Glomerular visceral epithelial cell (primary cell): ENCODE measurements at regions not wholly inside any gene's neighbourhood (a gene's known extent, or its start where the extent isn't known, plus 50 kb on each side); places are given as distances from the start of the nearest gene placed in this dataset.

Source experiments
- DNase-seq: peaks from one replicate; pipeline ENCODE4 v3.0.0-alpha.2; 2016; ENCODE audit errors: extremely low spot score

DNA sequence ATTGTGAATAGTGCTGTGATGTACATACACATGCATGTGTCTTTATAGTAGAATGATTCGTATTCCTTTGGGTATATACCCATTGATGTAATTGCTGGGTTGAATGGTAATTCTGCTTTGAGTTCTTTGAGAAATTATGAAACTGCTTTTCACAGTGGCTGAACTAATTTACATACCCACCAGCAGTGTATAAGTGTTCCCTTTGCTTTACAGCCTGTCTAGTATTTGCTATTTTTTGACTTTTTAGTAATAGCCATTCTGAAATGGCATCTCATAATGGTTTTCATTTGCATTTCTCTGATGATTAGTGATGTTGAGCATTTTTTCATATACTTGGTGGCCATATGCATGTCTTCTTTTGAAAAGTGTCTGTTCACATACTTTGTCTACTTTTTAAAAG lies 54.5 kb upstream of the FAM78B start:
- no peak for DNase-seq

DNA sequence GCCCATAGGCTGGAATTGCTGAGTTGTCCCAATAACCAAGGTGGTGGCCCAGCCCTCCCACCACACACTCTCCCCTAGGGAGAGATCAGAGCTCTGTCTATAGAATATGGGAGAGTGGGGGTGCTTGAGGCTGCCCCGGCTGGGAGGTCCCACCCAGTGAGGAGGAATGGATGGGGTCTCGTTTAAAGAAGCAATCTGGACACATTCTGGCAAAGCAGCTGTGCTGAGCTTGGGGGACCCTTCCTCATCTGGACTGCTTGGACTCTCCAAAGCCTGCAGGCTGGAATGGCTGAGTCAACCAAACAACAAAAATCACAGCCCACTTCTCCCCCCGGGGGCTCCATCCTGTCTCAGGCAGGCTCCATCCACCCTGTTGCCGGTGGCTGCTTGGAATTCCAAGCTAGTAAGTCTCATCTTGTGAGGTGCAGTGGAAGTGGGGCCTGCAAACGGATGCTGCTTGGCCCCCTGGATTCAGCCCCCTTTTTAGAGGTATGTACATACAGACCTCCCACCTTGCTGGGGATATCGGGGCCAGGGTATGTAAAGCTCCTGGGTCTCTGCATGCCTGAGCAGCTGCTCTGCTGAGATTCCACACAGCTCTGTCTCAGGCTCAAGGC lies 67.1 kb upstream of the FAM78B start:
- DNase-seq, result no peak

DNA sequence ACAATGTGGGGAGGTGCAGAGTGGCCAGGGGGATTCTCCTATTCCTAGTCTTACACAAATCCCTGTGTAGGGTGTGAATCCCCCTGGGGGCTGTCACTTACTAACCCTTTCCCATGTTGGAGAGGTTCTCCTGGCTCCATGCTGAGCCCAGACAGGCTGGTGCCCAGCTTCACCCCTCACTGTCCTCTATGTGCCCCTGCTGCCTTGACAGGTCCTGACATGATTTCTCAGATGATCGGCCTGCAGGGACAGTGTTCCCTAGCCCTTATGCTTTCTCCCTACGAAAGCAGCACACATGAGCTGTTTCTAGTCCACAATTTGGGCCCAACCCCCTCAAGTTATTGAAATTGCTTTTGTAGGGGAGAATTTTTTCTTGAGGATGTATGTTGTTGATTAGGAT lies 68.9 kb upstream of the FAM78B start:
- no peak for DNase-seq

- no peak for DNase-seq
Observed at GRCh38 chr1:166237675-166238074, 70.9 kb upstream of the FAM78B start.

DNA sequence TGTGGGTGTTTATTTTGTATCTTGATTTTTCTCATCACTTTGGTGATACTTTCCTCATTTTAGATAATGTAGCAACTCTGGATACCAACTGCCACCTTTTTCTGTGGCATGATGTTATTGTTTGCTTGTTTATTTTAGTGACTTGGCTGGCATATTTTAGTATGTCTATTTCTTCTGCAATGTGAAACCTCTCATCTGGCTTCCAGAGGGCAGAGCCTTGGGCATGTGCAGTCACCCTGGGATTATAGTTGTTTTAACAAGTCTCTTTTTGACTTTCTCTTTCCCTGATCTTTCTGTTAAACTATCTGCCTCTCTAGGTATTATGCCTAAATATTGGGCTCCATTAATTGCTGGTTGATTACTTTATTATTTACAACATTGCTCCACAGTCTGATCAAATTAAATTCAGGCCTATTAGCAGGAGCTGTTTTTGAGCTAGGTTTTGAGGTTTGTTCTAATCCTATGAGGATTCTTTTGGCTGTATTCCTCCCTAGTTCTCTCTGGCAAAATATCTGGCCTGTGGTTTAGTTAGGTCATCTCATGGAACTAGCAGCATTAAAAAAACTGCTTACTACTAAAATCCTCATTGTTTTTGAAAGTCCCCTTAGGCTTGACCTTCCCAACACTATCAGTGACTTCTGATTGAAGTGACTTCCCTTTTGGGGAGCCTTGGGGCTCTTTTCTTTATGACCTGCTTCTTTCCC lies 86.4 kb upstream of the FAM78B start:
- DNase-seq, result no peak

DNA sequence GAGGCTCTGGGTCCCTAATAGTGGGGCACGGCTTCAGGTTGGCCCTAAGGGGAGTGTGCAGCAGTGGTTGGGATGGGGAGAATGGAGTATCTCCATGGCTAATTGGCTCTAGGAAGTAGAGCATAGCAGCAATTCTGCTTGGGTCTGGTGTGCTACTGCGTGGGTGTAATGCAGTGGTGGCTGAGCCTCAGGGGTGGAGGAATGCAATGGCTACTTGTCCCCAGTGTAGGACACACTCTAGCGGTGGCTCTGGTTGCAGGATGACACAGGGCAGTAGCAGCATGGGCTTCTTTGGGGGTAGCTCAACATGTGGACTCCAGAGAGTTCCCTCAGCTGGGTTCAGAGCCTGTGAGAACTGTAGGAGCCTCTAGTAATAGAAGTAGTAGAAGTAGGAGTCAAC lies 91.2 kb upstream of the FAM78B start:
- DNase-seq, result no peak

DNA sequence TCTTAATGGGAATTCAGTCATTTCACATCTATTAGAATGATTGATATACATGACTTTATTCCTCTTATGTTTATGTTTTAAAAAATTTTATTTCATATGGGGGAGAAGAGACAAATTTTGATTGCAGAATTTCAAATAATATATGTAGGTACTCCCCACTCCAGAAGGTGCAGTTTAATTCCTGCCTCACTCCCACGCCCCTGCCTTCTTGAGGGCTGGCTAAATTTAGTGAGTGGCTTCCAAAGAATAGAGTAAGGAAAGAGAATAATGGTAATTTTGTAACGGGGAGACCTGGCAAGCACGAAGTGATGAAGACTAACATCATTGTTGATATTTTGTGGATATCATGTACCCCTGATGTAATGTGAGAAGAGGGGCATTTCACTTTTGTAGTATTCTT lies 94.7 kb upstream of the FAM78B start:
- DNase-seq, result no peak

- DNase-seq, result no peak
Observed at GRCh38 chr1:166270476-166271150, 103.8 kb upstream of the FAM78B start.

DNA sequence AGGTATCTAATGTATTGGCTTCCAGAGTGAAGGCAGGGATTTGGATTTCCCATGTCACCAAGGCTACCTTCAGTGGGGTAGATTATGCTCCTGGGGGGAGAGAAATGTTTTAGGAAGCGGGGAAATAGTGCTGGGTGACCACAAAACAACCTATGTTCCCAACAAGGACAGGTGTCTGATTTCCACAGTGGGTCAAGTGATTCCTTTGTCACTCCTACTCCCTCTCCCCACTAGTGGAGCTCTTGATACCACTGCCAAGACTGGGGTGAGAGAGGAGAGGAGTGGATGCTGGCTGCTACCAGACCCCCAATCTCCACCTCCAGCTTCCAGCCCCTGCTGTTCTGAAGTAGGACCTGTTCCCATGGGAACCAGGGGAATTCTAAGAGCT lies 104.3 kb upstream of the FAM78B start:
- DNase-seq, result no peak

DNA sequence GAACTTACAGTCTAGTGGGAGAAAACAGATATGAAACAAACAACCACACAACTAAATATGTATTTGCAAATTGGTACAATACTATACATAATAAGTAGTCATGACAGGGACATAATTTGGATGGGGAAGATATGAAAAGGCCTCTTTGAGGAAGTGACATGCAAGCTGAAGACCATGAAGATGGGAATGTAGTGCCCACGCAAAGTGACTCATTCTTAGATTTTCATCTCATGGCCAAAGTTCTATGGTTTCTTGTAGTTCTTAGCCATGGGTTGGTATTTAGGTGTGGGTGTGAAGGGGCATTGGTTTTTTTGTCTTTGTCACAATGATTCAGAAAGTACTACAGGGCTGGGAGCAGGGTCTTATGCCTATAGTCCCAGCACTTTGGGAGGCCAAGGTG lies 105.4 kb upstream of the FAM78B start:
- no peak for DNase-seq

GRCh38 chr1:166272851-166273250 lies 106.0 kb upstream of the FAM78B start:
- no peak for DNase-seq

GRCh38 chr1:166273618-166274017 lies 106.8 kb upstream of the FAM78B start:
- no peak for DNase-seq

- DNase-seq, result no peak
Observed at GRCh38 chr1:166282391-166283137, 115.8 kb upstream of the FAM78B start.

DNA sequence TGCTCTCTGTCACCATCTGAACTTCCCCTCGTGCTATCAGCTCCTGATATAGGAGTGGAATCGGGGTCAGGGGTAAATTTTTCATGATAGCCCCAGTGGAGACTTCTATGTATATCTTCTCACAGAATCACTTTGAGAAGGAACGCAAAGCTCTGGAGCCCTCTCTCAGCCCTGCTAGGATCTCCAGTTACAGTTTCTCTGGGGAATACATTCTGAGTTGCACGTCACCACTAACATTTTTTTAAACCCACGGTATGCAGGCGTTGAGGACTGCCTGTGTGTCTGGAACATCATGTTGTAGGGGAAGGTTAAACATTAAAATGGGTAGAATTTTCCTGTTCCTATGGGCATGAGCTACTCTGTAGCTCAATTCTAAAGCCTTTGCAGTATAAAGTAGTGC lies 116.4 kb upstream of the FAM78B start:
- DNase-seq, result no peak

GRCh38 chr1:166283600-166283999 lies 116.8 kb upstream of the FAM78B start:
- no peak for DNase-seq

DNA sequence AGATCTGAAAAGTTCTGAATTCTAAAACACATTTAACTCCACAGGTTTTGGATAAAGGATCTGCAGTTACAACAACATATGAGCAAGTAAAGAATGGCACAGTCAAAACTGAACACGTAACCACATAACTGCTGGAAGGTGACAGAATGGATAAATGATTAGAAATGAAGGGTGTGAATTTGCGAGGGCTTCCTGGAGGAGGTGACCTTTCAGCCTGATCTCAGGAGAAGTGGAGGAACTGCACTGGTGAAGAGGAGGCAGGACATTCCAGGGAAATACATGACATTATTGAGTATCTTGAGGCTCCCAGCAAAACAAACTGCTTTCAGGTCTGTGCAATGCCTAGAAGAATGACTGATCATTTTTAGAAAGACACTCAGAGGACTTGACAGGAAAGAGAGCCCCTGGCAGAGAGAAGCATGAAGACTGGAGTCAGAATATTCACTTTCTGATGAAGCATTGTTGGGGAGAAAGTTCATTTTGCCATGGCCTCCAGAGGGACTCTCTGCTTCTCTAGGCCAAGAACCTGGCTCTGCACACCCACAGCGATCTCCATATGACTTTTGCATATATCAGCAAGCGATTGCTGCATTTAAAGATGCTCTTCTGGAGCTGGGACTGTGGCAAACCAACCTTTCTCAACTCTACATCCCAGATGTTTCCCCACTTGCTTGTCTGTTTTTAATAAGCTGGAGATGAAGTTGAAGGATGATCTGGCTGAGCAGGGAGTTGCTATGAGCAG lies 122.7 kb upstream of the FAM78B start:
- no peak for DNase-seq

- DNase-seq, result no peak
Observed at GRCh38 chr1:166295656-166296055, 128.9 kb upstream of the FAM78B start.

DNA sequence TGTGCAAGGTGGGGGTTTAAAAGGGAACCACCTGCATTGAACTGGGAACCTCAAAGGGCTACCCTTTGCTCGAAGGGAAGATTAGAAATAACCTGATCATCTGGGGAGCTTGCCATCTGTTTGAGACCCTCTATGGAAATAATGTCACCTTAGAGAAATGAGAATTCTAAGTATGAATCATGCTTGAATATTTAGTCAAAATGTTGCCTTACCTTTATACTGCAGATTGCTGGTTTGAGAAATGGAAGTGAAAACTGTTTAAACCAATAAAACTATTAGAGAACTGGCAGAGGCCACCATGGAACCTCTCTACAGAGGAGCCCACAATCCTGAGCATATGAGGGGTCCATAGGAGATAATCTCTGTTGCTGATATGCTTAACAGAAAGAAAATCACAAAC lies 131.2 kb upstream of the FAM78B start:
- DNase-seq, result no peak

GRCh38 chr1:166300767-166301166 lies 134.0 kb upstream of the FAM78B start:
- no peak for DNase-seq

DNA sequence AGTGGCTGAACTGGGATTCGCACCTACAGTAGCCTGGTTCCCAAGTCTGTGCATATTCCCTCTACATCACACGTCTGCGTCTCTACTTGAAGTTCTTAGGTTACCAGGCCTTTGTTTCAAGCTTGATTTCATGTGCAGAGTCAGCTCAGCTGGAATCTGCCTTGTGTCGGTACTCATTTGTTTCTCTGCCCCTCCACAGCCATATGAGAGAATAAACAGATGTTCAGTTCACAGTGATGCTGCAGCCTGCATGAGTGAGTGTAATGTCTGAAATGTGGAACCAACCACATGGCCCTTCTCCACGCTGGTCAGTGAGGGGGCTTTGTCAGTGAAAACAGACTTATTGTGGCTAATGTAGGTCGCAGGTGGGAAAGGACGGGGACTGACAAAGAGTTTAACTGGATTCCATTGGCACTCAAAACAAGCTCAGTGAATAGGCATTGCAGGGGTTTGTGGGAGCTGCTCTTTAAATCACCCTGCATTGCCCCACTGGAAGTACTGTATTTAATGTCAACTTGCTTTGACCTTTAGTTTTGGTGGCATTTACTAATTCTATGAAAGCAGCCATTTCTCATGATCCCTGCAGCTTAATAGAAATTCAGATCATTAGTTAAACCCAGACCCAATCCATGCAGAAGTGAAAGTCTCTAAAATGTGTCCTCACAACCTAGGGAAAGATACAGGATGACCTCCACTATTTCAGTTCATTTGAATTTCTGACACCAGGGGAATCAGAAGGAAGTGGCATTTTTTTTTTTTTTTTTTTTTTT lies 136.4 kb upstream of the FAM78B start:
- no peak for DNase-seq

DNA sequence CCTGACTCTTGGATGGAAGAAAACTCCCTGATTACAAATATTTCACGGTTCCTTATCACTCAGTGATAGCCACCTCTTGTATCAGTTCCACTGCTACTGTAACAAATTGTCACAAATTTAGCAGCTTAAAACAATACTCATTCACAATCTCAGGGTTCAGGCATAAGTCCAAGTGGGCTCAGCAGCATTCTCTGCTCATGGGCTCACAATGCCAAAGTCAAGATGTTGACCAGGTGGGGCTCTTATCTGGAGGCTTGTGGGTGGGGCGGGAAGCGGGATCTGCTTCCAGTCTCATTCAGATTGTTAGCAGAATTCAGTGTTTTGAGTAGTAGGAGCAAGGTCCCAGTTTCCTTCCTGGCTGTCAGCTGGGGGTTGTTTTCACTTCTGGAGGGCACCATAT lies 137.3 kb upstream of the FAM78B start:
- no peak for DNase-seq
